ENCODE measurements at regions not wholly inside any gene's neighbourhood (a gene's known extent, or its start where the extent isn't known, plus 50 kb on each side); places are given as distances from the start of the nearest gene placed in this dataset.
"Not testable (repeated sequence)": the region's sequence is repeated elsewhere in the genome, so short reads cannot be mapped to it uniquely, and the experiment has no call there.

- no peak for DNase-seq
These were observed 302.5 kb downstream of the PCDH7 start for GRCh38 chr4:31022702-31023101.

- no peak for DNase-seq
These were observed 302.9 kb downstream of the PCDH7 start for GRCh38 chr4:31023109-31023508.

DNA sequence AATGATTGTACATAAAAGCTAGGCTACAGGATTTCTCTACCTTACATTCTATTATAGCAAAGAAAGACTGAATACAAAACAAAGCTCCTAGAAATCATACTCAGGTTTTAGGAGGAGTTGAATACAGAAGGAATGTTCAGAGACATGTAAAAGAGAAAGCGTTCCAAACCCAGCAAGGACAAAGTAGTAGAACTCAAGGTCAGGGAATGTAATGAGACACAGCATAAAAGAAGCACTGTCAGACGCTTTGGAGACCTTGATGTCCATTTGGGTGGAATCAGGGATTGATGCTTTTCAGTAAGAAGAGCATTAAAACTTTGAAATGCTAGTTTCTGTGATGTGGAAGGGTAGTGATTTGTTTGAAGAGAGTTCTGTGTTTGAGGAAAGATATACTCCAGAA, 303.6 kb downstream of the PCDH7 start:
- no peak for DNase-seq

- DNase-seq, result not testable (repeated sequence)
These were observed 304.6 kb downstream of the PCDH7 start for GRCh38 chr4:31024781-31025180.

DNA sequence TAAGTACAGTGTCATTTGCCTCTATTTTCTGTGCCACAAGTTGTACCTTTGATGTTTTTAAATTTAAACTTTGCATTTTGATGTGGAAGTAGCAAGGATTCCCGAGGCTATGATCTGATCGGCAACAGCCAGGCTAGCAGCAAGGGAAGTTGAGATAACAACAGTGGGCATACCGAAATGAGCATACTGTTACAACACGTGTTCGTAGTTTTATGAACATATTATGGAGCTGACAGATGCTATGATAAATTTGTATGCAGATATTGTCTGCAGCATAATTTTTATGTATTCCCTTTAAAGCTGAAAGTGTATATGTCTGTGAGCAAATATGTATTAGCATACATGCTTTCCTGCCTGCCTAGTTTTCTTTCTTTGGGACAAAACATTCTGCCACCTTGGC, 306.1 kb downstream of the PCDH7 start:
- peak; percentile 19 for DNase-seq

- no peak for DNase-seq
These were observed 314.4 kb downstream of the PCDH7 start for GRCh38 chr4:31034550-31034949.

GRCh38 chr4:31035761-31036160, 315.6 kb downstream of the PCDH7 start:
- DNase-seq, result no peak

DNA sequence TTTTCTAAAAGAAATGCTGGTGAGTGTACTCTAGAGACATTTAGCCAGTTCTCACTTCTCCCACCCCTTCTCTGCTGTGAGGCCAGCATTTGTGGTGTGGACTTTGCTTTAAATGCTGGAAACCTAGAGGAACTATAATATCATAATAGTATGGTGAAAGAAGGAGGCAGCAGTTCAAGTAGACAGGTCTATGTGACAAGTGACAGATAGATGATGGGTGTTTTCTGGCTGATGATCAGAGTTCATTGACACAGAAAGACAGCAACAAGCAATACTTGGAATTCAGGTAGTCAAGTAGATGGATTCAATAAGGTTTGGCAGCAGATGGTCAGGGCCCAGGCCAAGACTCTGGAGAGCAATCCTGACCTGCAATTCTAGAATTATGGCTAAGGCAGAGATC, 317.5 kb downstream of the PCDH7 start:
- no peak for DNase-seq

GRCh38 chr4:31039382-31039781, 319.2 kb downstream of the PCDH7 start:
- no peak for DNase-seq

DNA sequence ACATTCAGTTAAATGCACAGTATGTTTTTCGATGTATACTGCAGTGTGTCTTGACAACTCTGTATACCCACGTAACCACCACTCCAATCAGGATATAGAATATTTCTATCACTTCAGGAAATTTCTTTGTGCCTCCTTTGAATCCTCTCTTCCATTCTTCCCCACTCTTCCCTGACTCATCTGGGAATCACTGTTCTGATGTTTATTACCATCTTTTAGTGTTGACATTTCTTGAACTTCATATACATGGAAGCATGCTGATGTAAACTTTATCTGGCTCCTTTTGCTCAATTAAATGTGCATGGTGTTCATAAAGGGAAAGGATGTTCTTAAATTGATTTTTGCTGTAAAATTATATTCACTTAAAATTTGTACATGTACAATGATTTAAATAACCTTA, 319.9 kb downstream of the PCDH7 start:
- DNase-seq, result no peak

DNA sequence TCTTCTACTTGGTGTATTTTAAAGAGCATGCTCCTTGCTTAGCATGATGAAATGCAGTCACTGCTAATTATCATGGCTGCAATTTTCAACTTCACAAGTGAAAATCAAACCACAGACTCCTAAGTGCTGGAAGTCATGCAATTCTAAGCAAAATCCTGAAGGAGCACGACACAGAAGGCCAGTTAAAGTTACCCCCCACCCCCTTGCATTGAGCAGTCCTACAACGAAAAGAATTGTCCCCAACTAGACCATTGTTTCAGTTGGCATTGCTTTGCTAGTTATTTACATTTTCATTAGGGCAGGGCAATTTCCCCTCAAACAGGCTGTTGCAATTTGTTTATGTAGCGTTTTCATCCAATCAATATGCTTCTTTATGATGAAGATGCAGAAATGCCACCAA, 321.2 kb downstream of the PCDH7 start:
- no peak for DNase-seq

DNA sequence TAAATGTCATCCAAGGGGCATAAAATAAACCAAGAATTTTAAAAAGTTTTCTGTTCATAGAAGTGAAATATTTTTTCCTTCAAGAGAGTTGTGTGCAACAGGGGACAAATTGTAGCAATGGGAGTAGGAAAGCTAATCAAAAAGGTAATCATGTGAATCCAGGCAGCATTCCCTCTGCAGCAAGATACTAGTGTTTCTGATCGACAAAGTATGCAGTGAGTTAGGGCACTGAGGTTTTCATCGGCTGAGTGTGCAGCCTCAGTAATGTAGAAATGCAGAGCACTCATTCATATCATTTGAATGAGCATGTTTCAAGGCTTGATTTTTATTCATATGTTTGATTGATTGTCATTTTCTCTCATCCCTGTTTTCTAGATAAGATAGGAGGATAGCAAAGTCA, 321.7 kb downstream of the PCDH7 start:
- DNase-seq, result no peak

DNA sequence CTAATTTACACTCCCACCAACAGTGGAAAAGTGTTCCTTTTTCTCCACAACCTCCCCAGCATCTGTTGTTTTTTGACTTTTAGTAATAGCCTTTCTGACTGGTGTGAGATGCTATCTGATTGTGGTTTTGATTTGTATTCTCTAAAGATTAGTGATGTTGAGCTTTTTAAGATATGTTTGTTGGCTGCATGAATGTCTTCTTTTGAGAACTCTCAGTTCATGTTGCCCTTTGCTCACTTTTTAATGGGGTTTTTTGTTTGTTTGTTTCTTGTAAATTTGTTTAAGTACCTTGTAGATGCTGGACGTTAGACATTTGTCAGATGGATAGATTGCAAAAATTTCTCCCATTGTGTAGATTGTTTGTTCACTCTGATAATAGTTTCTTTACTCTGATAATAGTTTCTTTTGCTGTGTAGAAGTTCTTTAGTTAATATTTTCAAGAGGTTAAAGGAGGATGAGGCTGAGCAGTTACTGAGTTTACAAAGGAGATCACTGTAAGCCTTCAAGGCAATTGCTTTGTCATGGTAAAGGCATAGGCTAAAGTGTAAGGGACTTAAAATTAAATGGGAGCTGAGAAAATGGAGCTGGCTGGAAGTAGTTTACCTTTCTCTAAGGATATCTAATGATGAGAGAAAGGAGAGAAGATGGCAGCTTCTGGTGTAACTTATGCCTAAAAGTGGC, 323.4 kb downstream of the PCDH7 start:
- no peak for DNase-seq

GRCh38 chr4:31045151-31045550, 325.0 kb downstream of the PCDH7 start:
- peak; percentile 13 for DNase-seq

GRCh38 chr4:31045724-31046318, 325.7 kb downstream of the PCDH7 start:
- DNase-seq, result peak; percentile 27

DNA sequence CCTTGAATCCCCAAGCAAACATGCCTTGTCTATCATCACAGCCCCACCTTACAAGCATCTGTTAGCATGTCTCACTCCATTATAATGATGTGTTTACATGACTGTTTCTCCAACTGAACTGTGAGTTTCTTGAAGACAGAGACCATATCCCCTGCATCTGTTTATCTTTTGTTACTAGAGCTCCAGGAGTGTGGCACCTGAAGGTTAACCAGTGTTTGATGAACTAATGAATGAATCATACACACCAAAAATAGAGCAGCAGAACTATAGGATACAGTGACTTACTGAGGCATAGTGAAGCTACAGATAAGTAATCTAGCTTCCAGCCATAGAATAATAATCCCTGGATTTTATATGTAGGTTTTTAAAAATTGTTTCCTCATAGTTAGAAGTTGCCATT, 331.0 kb downstream of the PCDH7 start:
- no peak for DNase-seq

DNA sequence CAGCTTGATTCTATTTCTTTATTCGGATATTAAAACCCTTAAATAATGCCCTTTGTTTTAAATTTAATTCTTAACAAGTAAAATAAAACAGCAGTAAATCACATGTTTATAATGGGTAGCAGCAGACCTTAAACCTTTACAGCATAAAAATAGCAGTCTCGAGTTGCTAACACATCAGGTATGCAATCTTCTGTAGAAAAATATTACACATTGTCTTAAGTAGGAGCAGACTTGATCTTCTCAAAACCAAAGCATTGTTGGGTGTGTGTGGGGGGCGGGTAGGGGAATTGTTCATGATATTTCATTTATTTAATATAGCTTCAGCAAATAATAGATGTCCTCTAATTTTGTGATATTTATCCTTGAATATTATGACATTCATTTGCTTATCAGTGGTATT, 331.4 kb downstream of the PCDH7 start:
- no peak for DNase-seq

DNA sequence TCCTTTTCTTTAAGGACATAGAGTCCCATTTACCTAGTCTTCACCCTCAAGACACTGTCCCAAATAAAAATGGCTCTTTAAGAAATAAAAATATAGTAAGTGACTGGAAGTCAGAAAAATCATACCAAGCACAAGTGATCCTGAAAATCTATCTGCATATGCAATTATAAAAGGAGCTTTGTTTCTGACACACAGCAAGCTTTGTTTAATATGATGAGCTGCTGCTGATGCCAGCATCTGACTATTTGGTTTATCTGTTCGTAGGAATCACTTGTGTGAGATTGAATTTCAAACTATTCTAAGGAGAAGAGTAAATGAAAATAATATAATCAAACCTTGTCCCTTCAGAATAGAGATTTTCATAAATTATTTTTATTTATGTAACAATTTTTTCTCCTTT, 332.4 kb downstream of the PCDH7 start:
- DNase-seq, result no peak

DNA sequence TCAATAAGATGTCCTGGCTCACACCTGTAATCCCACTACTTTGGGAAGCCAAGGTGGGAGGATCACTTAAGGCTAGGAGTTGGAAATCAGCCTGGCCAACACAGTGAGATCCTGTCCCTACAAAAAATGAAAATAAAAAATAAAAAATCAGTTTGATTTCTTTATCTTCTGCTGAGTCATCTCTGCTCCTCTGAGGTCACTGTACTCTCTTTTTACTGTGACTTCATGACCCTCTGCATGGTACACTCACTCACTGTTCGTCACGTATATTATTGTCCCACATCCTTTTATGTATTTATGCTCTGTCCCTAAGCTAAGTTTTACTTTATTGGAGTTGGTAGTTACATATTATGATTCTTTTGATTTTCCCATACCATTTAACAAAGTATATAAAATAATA, 333.3 kb downstream of the PCDH7 start:
- DNase-seq, result no peak

DNA sequence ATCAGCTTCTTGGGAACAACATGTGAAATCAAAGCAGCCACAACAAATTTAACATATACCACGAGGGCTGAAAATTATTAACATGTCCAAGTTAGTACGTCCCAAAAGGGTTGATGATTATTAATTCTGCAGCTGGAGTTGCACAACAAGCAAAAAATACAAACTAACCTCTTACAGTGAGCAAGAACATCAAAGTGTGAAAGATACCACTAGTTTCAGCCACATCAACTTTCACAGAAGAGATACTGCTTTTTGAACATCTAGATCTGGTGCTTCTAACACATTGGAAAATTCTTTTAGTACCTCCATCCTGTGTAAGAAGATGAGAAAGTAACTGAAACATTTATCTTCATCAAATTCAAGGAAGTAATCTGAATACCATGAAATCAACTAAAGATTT, 334.1 kb downstream of the PCDH7 start:
- no peak for DNase-seq

DNA sequence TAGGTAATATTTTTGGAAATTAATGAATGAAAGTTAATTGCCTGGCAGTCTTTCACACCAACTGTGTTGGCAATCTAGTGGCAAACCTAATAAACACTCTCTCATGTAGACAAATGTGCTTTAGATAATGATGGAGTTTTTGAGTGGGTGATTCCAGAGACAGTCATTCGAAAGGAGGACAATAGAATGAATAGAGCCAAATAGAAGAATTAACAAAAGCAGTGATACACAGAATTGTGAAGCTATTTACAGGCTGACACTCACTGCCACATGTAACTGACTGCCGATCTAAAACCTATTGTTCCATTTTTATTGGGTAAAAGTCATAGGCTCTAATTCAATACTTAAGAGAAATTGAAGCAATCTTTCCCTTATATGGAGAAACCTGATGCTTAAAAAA, 338.5 kb downstream of the PCDH7 start:
- DNase-seq, result no peak

GRCh38 chr4:31059753-31060522, 339.8 kb downstream of the PCDH7 start:
- no peak for DNase-seq

- no peak for DNase-seq
These were observed 344.9 kb downstream of the PCDH7 start for GRCh38 chr4:31065086-31065485.

Data from OCI-M1 (cell line).